ENCODE measurements at regions not wholly inside any gene's neighbourhood (a gene's known extent, or its start where the extent isn't known, plus 50 kb on each side); places are given as distances from the start of the nearest gene placed in this dataset.

DNA sequence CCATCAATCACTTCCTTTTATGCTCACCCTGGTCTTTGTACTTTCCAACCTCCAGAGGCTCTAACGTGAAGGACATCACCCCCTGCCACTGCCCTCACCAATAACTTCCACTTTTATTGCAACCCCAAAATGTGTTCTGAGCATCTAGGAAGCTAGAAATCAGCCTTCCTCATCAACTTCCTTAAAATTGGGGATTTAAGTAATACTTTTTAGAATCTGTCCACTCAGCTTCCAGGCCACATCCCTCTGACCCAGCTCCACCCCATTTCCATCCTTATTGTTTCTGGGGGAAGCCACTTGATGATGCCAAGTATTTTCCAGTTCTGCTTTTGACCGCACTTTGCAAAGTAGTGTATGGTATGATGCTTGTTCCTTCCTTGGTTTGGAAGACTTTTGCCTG is 73.5 kb upstream of the XCR1 start:
- TF ChIP-seq EZH2 (IDR thresholded peaks at IDR 0.05; ENCODE audit: insufficient read depth, poor library complexity, severe bottlenecking) (no peak), EZH2phosphoT487 (IDR thresholded peaks at IDR 0.05; ENCODE audit: insufficient read depth, low read depth) (no peak)
